HG03558 (cell line): ENCODE measurements at regions not wholly inside any gene's neighbourhood (a gene's known extent, or its start where the extent isn't known, plus 50 kb on each side); places are given as distances from the start of the nearest gene placed in this dataset.
"Not testable (repeated sequence)": the region's sequence is repeated elsewhere in the genome, so short reads cannot be mapped to it uniquely, and the experiment has no call there.

ENCODE experiments used
- ATAC-seq: cut with Tn5 transposase; IDR thresholded peaks from one replicate; pipeline ENCODE4 v1.9.1; 2021; ENCODE audit warnings: moderate number of reproducible peaks; ENCODE audit not compliant: unreplicated experiment; ENCODE audit errors: extremely low read depth

GRCh38 chr1:120544434-120544833 lies 129.6 kb downstream of the NBPF8 start:
- ATAC-seq = peak; percentile 88

DNA sequence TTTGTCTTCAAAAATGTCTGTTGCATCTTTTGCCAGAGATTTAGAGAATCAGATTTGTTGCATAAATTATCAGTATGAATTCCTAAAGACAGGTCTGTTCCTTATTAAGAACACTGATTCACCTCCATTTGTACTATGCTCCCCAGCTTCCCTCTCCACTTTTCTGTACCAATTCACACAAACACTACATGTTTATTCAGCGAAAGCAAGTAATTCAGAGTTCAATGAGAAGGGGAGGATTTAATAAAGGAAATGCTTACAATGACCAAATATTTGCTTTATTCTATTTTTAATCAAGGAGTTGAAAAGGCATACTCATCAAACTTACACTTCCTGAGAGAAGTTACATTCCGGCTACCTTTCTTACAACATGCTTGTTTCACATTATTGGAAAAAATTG lies 135.5 kb downstream of the NBPF8 start:
- not testable (repeated sequence) for ATAC-seq

GRCh38 chr1:120552190-120552589 lies 137.4 kb downstream of the NBPF8 start:
- not testable (repeated sequence) for ATAC-seq

GRCh38 chr1:120557605-120558302 lies 142.9 kb downstream of the NBPF8 start:
- ATAC-seq = not testable (repeated sequence)

- ATAC-seq = peak; percentile 61
Measured at GRCh38 chr1:120558303-120559060, 143.6 kb downstream of the NBPF8 start.

GRCh38 chr1:120561767-120562166 lies 146.9 kb downstream of the NBPF8 start:
- not testable (repeated sequence) for ATAC-seq

- ATAC-seq = not testable (repeated sequence)
Measured at GRCh38 chr1:120565396-120565795, 150.6 kb downstream of the NBPF8 start.

GRCh38 chr1:120567620-120568019 lies 152.8 kb downstream of the NBPF8 start:
- not testable (repeated sequence) for ATAC-seq

GRCh38 chr1:120575201-120575600 lies 148.5 kb upstream of the NBPF26 start:
- ATAC-seq = not testable (repeated sequence)

DNA sequence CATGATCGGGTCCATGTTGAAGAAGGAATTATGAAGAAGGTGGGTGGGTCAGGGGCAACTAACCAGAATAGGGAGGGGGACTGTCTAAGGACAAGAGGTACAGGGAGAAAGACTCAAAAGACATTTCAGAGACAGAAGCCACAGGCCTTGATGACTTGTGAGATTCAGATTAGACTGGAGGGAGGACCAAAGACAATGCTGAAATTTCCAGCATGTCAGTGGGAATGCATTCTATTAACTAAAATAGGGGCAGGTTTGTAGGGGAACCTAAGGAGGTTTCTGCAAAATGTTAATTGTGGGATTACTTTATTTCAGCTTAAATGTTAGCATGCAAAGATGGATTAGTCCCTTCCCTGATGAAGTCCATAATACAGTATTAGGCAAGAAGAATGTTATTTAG lies 141.6 kb upstream of the NBPF26 start:
- ATAC-seq = not testable (repeated sequence)

DNA sequence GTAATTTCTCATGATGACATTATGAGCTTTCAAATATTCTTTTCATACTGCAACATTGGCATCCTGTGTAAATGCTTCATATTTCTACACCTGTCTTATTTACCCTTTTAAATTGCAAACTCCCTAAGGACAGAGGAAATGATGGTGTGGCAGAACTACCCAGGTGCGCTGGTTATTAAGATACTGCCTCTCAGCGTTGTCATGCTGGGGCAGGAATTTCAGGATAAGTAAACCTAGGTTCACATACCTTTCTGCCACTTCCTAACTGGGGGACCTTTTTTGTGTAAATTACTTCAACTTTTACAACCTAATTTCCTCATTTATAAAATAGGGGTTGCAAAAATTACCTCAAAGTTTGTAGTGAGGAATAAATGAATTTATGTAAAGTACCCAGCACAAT lies 137.7 kb upstream of the NBPF26 start:
- not testable (repeated sequence) for ATAC-seq

DNA sequence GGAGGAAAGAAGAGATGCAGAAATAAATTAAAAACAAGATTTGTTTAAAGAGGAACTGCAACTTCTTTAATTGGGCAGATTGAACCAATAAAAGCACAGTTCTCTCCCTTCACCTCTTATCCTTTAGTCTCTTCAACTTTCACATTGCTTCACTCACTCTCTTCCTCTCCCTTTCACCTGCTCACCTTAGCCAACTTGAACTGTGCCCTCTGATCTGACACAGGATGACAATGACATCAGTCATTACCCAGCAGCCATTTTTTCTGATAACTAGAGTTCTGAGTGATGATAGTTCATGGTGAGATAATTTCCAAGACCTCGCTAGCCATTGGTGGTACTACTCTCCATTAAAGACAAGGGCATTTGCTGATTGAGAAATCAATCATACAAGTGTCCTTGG lies 134.9 kb upstream of the NBPF26 start:
- not testable (repeated sequence) for ATAC-seq

DNA sequence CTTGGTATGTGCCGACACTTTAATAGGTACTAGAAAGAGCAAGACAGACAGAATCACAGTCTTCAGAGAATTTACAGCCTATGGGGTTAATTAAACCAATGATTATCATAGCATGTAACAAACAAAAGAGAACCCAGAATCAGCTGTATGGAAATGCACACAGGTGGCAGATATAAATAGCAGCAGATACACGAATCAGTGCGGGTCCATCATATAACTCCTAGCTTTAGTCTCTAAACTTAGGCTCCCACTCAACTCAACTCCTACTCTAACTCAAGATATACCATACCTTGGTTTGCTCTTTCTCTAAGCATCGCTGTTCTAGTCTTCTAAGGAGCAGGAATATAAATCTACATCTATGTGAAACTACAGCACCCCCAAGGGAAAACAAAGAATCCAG lies 132.0 kb upstream of the NBPF26 start:
- ATAC-seq = not testable (repeated sequence)

DNA sequence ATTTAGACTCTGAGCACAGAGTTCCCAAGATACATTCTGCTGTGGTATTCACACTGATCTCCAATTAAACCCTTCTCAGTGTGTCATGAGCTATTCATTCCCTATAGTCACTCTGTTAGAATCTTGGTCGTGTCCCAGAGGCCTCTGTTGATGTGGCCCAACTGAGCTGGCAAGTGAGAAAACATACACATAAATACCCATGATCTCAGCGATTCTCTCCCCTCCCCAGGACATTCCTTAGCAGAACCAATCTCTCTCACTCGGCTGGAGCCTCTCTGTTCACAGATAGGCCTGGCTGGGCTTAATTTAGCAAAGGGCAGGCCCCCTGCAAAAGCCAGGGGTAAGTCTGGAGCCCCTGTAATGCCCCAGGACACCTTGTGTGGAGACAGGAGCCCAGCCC lies 130.8 kb upstream of the NBPF26 start:
- not testable (repeated sequence) for ATAC-seq

DNA sequence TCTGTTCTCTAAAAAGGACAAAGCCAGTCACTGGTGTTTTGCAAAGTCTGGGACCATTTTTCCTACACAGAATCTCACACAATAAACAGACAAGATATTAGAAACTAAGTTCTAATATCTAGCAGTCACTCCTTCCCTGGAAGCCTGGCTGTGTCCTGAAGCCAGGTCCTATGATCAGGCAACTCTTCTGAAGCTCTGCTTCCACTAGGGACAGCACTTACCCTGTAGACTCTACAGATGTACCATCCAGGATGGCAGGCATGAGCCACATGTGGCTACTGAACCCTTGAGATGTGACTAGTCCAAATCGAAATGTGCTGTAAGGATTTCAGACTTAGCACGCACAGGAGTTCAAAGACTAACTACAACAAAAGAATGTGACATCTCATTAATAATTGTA lies 130.1 kb upstream of the NBPF26 start:
- ATAC-seq = not testable (repeated sequence)

- not testable (repeated sequence) for ATAC-seq
Measured at GRCh38 chr1:120598331-120598951, 125.3 kb upstream of the NBPF26 start.

DNA sequence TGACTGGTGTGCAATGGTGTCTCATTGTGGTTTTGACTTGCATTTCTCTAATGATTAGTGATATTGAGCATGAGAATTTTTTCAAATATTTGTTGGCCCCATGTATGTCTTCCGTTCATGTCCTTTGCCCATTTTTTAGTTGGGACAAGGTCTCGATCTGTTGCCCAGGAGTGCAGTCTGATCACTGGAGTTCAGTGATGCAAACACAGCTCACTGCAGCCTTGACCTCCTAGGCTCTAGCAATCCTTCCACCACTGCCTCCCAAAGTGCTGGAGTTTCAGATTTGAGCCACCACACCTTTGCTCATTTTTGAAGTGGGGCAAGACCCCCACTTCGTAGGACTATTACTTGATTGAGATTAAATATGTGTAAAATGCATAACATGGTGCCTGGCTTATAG lies 124.2 kb upstream of the NBPF26 start:
- ATAC-seq = not testable (repeated sequence)

- not testable (repeated sequence) for ATAC-seq
Measured at GRCh38 chr1:120600442-120601041, 123.2 kb upstream of the NBPF26 start.

- ATAC-seq = not testable (repeated sequence)
Measured at GRCh38 chr1:120607882-120608281, 115.9 kb upstream of the NBPF26 start.

GRCh38 chr1:120608314-120609014 lies 115.3 kb upstream of the NBPF26 start:
- not testable (repeated sequence) for ATAC-seq
